ENCODE measurements at regions not wholly inside any gene's neighbourhood (a gene's known extent, or its start where the extent isn't known, plus 50 kb on each side); places are given as distances from the start of the nearest gene placed in this dataset.

DNA sequence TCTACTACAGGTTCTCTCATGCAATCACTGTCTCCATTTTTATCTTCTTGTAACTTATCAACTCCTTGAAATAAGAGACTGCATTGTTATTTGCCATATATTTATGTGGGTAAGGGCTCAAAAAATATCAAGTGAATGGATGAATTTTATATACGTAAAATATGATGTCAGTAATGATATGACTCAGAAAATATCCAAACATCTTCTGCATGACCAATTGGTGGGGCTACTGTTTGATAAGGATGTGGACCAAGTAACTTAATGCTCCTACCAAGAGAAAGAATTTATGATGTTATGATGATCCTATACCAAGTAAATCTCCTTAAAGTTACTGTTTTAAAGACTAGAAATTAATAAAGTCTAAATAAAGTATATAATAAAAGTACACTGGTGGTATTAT is 103.7 kb downstream of the OGFRL1 start:
- no peaks in the 10 kb centered on the region for H3K36me3 ChIP-seq
- intact Hi-C loops (cut with DNase I; ENCODE audit: low total_unique reads) = no loop called here
- no peaks in the 10 kb centered on the region for H3K9me3 ChIP-seq
- no peak for TF ChIP-seq CTCF (IDR thresholded peaks at IDR 0.05)
- peaks cover 0 to 86% (median 39%) of the 10 kb centered on the region in 4 donors for H3K4me1 ChIP-seq
- H3K27ac ChIP-seq = no peak overlapping the region
- H3K27me3 ChIP-seq = no peaks in the 10 kb centered on the region
- DNase-seq = no peak
- H3K4me3 ChIP-seq = no peak overlapping the region

DNA sequence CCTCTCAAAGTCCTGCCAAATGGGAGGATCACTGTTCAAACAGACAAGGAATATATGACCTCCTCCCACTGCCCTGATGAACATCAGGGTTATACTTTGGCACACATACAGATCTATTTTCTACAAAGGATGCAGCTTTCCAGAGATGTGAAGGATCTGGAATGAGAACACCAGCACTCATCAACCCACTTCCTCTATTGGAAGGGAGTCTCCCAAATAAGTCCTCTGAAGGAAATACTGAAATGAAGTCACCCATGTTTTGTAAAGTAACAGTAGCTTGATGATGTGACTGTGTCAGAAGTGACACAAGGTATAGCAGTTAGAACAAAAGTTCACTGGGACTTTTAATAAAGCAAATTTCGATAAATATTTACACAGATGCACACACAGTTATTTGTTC is 104.9 kb downstream of the OGFRL1 start:
- no peaks in the 10 kb centered on the region for H3K27me3 ChIP-seq
- H3K27ac ChIP-seq = peak overlapping the region; percentile 27 to 46
- peaks cover 0 to 74% (median 33%) of the 10 kb centered on the region in 4 donors for H3K4me1 ChIP-seq
- H3K4me3 ChIP-seq = no peak overlapping the region
- intact Hi-C loops (cut with DNase I; ENCODE audit: low total_unique reads) = no loop called here
- peaks cover 0 to 5% (median 5%) of the 10 kb centered on the region in 3 donors for H3K36me3 ChIP-seq
- DNase-seq = no peak
- TF ChIP-seq CTCF (IDR thresholded peaks at IDR 0.05) = no peak
- H3K9me3 ChIP-seq = no peaks in the 10 kb centered on the region

DNA sequence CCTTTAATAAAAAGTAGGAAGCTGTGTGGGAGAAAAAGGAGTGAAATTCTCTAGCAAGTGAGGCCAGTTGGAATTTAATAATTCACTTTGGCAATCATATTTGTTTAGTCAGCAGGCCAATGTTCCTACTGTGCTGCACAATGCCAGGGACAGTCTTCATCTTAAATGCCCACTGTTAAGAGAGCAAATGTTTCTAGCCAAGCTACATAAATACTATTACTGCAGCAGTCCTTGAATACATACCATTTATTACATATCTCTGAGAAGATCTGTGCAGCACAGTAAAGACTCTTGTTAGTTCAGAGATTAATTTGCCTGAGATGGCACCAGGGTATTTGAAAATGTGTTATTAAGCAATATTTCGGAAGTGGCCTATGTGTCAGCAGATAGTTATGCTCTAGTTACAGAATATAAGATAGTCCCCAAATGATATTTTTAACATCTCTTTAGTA is 105.4 kb downstream of the OGFRL1 start:
- Histone ChIP-seq H3K4me1 (peaks cover 0 to 69% (median 31%) of the 10 kb centered on the region in 4 donors), H3K4me3 (no peak overlapping the region), H3K27me3 (no peaks in the 10 kb centered on the region), H3K27ac (peak overlapping the region; percentile 5 to 27), H3K9me3 (no peaks in the 10 kb centered on the region), H3K36me3 (peaks cover 0 to 5% (median 5%) of the 10 kb centered on the region in 3 donors)
- no peak for DNase-seq
- intact Hi-C loops (cut with DNase I; ENCODE audit: low total_unique reads) = no loop called here
- no peak for TF ChIP-seq CTCF (IDR thresholded peaks at IDR 0.05)

DNA sequence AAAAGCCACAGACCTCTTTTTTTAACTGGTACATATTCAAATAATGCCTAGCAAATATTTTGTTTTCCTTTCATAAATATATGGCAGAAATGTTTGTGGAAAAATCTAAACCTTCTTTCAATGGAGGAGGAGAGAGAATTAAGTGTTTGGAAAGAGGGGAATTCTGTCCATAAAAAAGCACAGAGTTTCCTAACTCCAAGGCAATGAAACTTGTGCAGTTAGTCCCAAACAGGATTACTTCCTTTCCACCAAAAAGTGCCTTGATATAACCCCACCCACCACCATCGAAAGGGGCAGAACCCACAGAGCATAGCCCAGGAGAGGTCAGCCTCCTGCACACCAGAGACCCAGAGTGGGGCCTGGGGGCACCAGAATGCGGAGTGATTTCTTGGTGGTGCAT is 106.3 kb downstream of the OGFRL1 start:
- DNase-seq = no peak
- intact Hi-C loops (cut with DNase I; ENCODE audit: low total_unique reads) = no loop called here
- no peaks in the 10 kb centered on the region for H3K27me3 ChIP-seq
- H3K36me3 ChIP-seq = peaks cover 0 to 5% (median 5%) of the 10 kb centered on the region in 3 donors
- no peak overlapping the region for H3K4me3 ChIP-seq
- peaks cover 0 to 68% (median 31%) of the 10 kb centered on the region in 4 donors for H3K4me1 ChIP-seq
- no peaks in the 10 kb centered on the region for H3K9me3 ChIP-seq
- H3K27ac ChIP-seq = peak overlapping the region in 1 of 2 donors; percentile 22
- no peak for TF ChIP-seq CTCF (IDR thresholded peaks at IDR 0.05)

DNA sequence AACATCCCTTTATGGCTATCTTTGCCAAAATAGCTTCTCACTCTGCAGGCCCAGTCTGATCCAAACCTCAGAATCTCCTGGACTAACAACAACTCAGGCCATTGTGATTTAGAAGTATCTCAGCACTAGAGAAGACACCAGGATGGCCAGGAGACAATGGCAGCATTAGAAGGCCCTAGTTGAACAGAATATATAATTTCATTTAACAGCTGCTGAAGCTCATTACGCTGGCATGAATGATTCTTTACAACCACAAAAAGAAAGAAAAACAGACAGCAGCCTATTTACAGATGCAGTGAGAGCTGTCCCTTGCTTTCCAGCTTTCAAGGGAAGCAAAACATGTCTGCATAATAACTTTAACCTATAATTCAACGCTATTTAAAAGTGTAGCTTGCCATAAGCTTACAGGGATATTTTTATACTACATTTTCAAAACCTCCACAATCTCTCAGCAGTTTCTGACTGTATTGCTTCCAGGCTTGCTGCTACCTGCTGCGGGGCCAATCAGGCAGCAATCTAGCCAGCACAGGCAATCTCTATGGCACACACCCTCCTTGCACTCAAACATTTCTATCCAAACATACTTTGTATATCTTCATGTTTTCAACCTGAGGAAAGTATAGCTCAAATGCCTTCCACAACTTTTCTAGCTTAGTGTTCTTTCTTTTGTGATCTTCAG is 107.3 kb downstream of the OGFRL1 start:
- Histone ChIP-seq H3K4me3 (no peak overlapping the region), H3K36me3 (peaks cover 0 to 5% (median 5%) of the 10 kb centered on the region in 3 donors), H3K9me3 (no peaks in the 10 kb centered on the region), H3K4me1 (peaks cover 0 to 68% (median 33%) of the 10 kb centered on the region in 4 donors), H3K27me3 (no peaks in the 10 kb centered on the region), H3K27ac (peak overlapping the region; percentile 11 to 33)
- TF ChIP-seq CTCF (IDR thresholded peaks at IDR 0.05) = no peak
- intact Hi-C loops (cut with DNase I; ENCODE audit: low total_unique reads) = no loop called here
- DNase-seq = no peak

All from tibial artery (tissue), 4 donors.